Endothelial cell of umbilical vein (primary cell): ENCODE measurements at regions not wholly inside any gene's neighbourhood (a gene's known extent, or its start where the extent isn't known, plus 50 kb on each side); places are given as distances from the start of the nearest gene placed in this dataset.

Experiments
- BruUV-seq: library from RNA; stranded (reverse); fragments of 400-500 nt; replicated peaks from 2 replicates; lab custom pipeline; 2021; lab: Mats Ljungman, UMichigan
- CTCF ChIA-PET: fragments of 300-600, 350-600 bp; sonication (Branson Sonifier 250); formaldehyde crosslinking; loops from one replicate; lab custom pipeline; 2021; ENCODE audit warnings: antibody characterized with exemption, inconsistent platforms; lab: Charles Lee
- POLR2A ChIA-PET: fragments of 300-600, 350-600 bp; sonication (Branson Sonifier 250); formaldehyde crosslinking; loops from one replicate; lab custom pipeline; 2021; ENCODE audit warnings: antibody characterized with exemption, inconsistent platforms; lab: Charles Lee
- DNase-seq: peaks from one replicate; pipeline ENCODE4 v3.0.0-alpha.2; 2011; ENCODE audit warnings: low read depth, low spot score
- FAIRE-seq: peaks from 2 replicates; lab custom pipeline; 2011; peaks lifted over from hg19 to GRCh38; lab: Jason Lieb, UNC
- H2AFZ ChIP-seq: 2 replicates; pipeline ENCODE4 v1.6.0; 2012; ENCODE audit warnings: low read depth, low read length, control low read depth, inconsistent platforms
- H3K27ac ChIP-seq: 2 replicates; pipeline ENCODE4 v1.5.1; 2011; ENCODE audit warnings: low read depth, mild to moderate bottlenecking, control low read depth, low read length, moderate library complexity; ENCODE audit not compliant: insufficient read depth
- H3K27me3 ChIP-seq, 2 experiments: 2 replicates each; pipeline versions ENCODE4 v1.6.0 to v1.6.1; 2011; ENCODE audit warnings: low read length in 2 of 2, mixed read lengths in 1 of 2; ENCODE audit not compliant: control insufficient read depth in 2 of 2, insufficient read depth in 2 of 2
- H3K36me3 ChIP-seq, 2 experiments: 2 replicates in 1 of 2; 3 replicates in 1 of 2; pipeline ENCODE4 v1.5.1; 2011; ENCODE audit warnings: low read length in 2 of 2, mild to moderate bottlenecking in 1 of 2, moderate library complexity in 1 of 2; ENCODE audit not compliant: control insufficient read depth in 2 of 2, insufficient read depth in 2 of 2; ENCODE audit errors: extremely low read depth in 1 of 2
- H3K4me1 ChIP-seq: 3 replicates; pipeline ENCODE4 v1.5.1; 2011; ENCODE audit warnings: mild to moderate bottlenecking, low read length; ENCODE audit not compliant: control insufficient read depth, insufficient read depth; ENCODE audit errors: extremely low read depth
- H3K4me2 ChIP-seq: 2 replicates; pipeline ENCODE4 v1.6.1; 2011; ENCODE audit warnings: low read length, control low read depth, mixed read lengths; ENCODE audit not compliant: insufficient read depth
- H3K4me3 ChIP-seq, 3 experiments: fragments of 200-600 bp in 1 of 3; sonication (generic), shearing (Covaris generic) in 1 of 3; replicated peaks in 1 of 3; 2 replicates each; pipeline ENCODE4 v1.5.1; 2011 to 2016; ENCODE audit warnings: control low read depth in 3 of 3, low read length in 3 of 3, mild to moderate bottlenecking in 2 of 3, inconsistent platforms in 1 of 3, low read depth in 1 of 3, moderate library complexity in 1 of 3; ENCODE audit not compliant: insufficient read depth in 1 of 3
- H3K79me2 ChIP-seq: 2 replicates; pipeline ENCODE4 v1.6.0; 2012; ENCODE audit warnings: low read length, inconsistent platforms; ENCODE audit not compliant: control insufficient read depth, insufficient read depth
- H3K9ac ChIP-seq: replicated peaks from 2 replicates; pipeline ENCODE3; 2011; ENCODE audit warnings: low read length, control low read depth; ENCODE audit not compliant: insufficient read depth; ENCODE audit errors: extremely low read depth
- H3K9me1 ChIP-seq: replicated peaks from 3 replicates; pipeline ENCODE4 v1.6.0; 2011; ENCODE audit warnings: mild to moderate bottlenecking, low read length; ENCODE audit not compliant: control insufficient read depth, insufficient read depth; ENCODE audit errors: extremely low read depth
- H3K9me3 ChIP-seq: replicated peaks from 2 replicates; pipeline ENCODE4 v1.5.1; 2012; ENCODE audit warnings: low read length, inconsistent platforms; ENCODE audit not compliant: control insufficient read depth, insufficient read depth
- H4K20me1 ChIP-seq: replicated peaks from 2 replicates; pipeline ENCODE3; 2011; ENCODE audit warnings: mild to moderate bottlenecking, low read length; ENCODE audit not compliant: control insufficient read depth, insufficient read depth; ENCODE audit errors: extremely low read depth
- CTCF ChIP-seq, 2 donors: IDR thresholded peaks; 1 replicate in 1 of 2; 2 replicates in 1 of 2; pipeline ENCODE4 v1.5.1; 2011; ENCODE audit warnings: low read length in 2 of 2, mild to moderate bottlenecking in 2 of 2, moderate library complexity in 2 of 2, control low read depth in 1 of 2, inconsistent platforms in 1 of 2, low read depth in 1 of 2; ENCODE audit not compliant: insufficient read depth in 1 of 2; ENCODE audit errors: extremely low read depth in 1 of 2
- EZH2 ChIP-seq: IDR thresholded peaks from 2 replicates; pipeline ENCODE4 v1.6.1; 2012; ENCODE audit warnings: borderline replicate concordance, low read depth, mild to moderate bottlenecking, moderate library complexity, low read length, inconsistent platforms; ENCODE audit not compliant: severe bottlenecking
- FOS ChIP-seq: IDR thresholded peaks from 2 replicates; pipeline ENCODE4 v1.6.1; 2011; ENCODE audit warnings: mild to moderate bottlenecking, low read length, moderate library complexity, borderline replicate concordance; ENCODE audit not compliant: insufficient read depth
- GATA2 ChIP-seq: IDR thresholded peaks from 2 replicates; pipeline ENCODE4 v1.7.0; 2011; ENCODE audit warnings: low read depth, mild to moderate bottlenecking, moderate library complexity, mixed read lengths, low read length; ENCODE audit not compliant: insufficient read length, insufficient read depth
- JUN ChIP-seq: IDR thresholded peaks from 2 replicates; pipeline ENCODE4 v1.6.1; 2011; ENCODE audit warnings: borderline replicate concordance, low read depth; ENCODE audit not compliant: insufficient read length, insufficient read depth
- MYC ChIP-seq: IDR thresholded peaks from one replicate; pipeline ENCODE4 v1.6.1; 2011; ENCODE audit warnings: mild to moderate bottlenecking, low read depth, low read length
- POLR2A ChIP-seq: IDR thresholded peaks from 2 replicates; pipeline ENCODE4 v1.6.1; 2012; ENCODE audit warnings: low read depth, mild to moderate bottlenecking, control low read depth, low read length
- POLR2AphosphoS5 ChIP-seq: IDR thresholded peaks from 2 replicates; pipeline ENCODE4 v1.6.1; 2012; ENCODE audit warnings: low read depth, mild to moderate bottlenecking, control low read depth, low read length, moderate library complexity; ENCODE audit not compliant: insufficient read depth
- dilution Hi-C: fragments of 300-500 bp; cut with MboI; formaldehyde crosslinking; loops from one replicate; pipeline ENCODE4 v1.15.0; 2019; ENCODE audit warnings: low sequenced_read_pairs; ENCODE audit not compliant: extremely low pct_ligation_motif_present
- intact Hi-C: fragments of 100-400 bp; cut with micrococcal nuclease; formaldehyde crosslinking; loops from one replicate; pipeline ENCODE4 v1.10.0; 2022
- TF ChIP-seq, protein P1 (sequence below): IDR thresholded peaks from 2 replicates; pipeline ENCODE4 v1.6.1; 2011; ENCODE audit not compliant: insufficient read depth, insufficient read length

DNA sequence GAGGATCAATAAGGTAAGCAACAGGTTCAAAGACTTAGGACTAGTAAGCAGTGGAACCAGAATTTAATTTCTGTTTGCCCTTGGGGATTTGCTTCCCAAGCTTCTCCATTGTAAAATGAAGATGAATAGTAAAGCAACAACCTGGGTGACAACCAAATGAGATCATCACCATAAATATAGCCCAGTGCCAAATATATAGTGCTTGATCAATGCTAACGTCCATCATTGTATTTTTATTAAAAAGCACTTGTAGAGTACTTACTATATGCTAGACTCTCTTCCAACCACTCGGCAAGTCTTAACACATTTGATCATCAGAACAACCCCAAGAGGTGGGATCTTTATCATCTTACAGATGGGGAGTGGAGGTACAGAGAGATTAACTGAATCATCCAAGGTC, 51.5 kb upstream of the NMNAT3 start:
- DNase-seq (no peak), FAIRE-seq (no peak)
- ChIA-PET POLR2A (no interaction called here), CTCF (no interaction called here)
- H2AFZ ChIP-seq = no peak overlapping the region
- no peak overlapping the region for H3K9ac ChIP-seq
- H3K27me3 ChIP-seq = no peaks in the 10 kb centered on the region
- intact Hi-C loops (no loop called here), dilution Hi-C loops (loop anchor here (25.0 kb wide), 1 partner anchor 133 kb away; no protein-coding TSS in a partner anchor)
- H3K4me2 ChIP-seq = no peak overlapping the region
- no peaks in the 10 kb centered on the region for H3K9me3 ChIP-seq
- H3K79me2 ChIP-seq = no peaks in the 10 kb centered on the region
- TF ChIP-seq, protein P1, sequence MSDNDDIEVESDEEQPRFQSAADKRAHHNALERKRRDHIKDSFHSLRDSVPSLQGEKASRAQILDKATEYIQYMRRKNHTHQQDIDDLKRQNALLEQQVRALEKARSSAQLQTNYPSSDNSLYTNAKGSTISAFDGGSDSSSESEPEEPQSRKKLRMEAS = no peak
- BruUV-seq = no TSS peak
- H4K20me1 ChIP-seq = no peaks in the 10 kb centered on the region
- no peaks in the 10 kb centered on the region for H3K4me1 ChIP-seq
- H3K4me3 ChIP-seq = no peak overlapping the region
- H3K27ac ChIP-seq = no peak overlapping the region
- no peaks in the 10 kb centered on the region for H3K9me1 ChIP-seq
- no peaks in the 10 kb centered on the region for H3K36me3 ChIP-seq

- FAIRE-seq (no peak), DNase-seq (no peak)
- dilution Hi-C loops (loop anchor here (25.0 kb wide), 1 partner anchor 134 kb away; no protein-coding TSS in a partner anchor), intact Hi-C loops (no loop called here)
- TF ChIP-seq FOS (no peak), MYC (no peak), CTCF (IDR thresholded peaks at IDR 0.05; ENCODE audit: extremely low read depth in 1 of 2, insufficient read depth in 1 of 2, low read depth in 1 of 2, low read length in 2 of 2) (no peak), JUN (no peak), EZH2 (no peak), POLR2AphosphoS5 (no peak), POLR2A (no peak), GATA2 (no peak)
- TF ChIP-seq, protein P1 = no peak
- Histone ChIP-seq H3K4me2 (no peak overlapping the region), H3K4me1 (no peaks in the 10 kb centered on the region), H3K9me3 (no peaks in the 10 kb centered on the region), H2AFZ (no peak overlapping the region), H3K9me1 (no peaks in the 10 kb centered on the region), H3K79me2 (no peaks in the 10 kb centered on the region), H3K27me3 (no peaks in the 10 kb centered on the region), H4K20me1 (no peaks in the 10 kb centered on the region), H3K36me3 (no peaks in the 10 kb centered on the region), H3K4me3 (no peak overlapping the region), H3K9ac (no peak overlapping the region), H3K27ac (no peak overlapping the region)
- ChIA-PET POLR2A (no interaction called here), CTCF (no interaction called here)
- BruUV-seq = no TSS peak
Observed at GRCh38 chr3:139728414-139728813, 50.6 kb upstream of the NMNAT3 start.
